Neural cell (in vitro differentiated cells): ENCODE measurements at regions not wholly inside any gene's neighbourhood (a gene's known extent, or its start where the extent isn't known, plus 50 kb on each side); places are given as distances from the start of the nearest gene placed in this dataset.

Experiments used
- H2AFZ ChIP-seq: fragments of 200-600, 300-800 bp; sonication (generic), shearing (Covaris generic); 2 replicates; pipeline ENCODE4 v1.6.0; 2014; ENCODE audit warnings: low read depth, mild to moderate bottlenecking, antibody characterized with exemption, low read length, moderate library complexity
- H3F3A ChIP-seq: fragments of 200-600 bp; shearing (Covaris generic); 2 replicates; pipeline ENCODE4 v1.6.1; 2016; ENCODE audit warnings: mild to moderate bottlenecking, moderate library complexity, mixed read lengths, antibody characterized with exemption, low read length; ENCODE audit not compliant: insufficient read depth, poor library complexity, severe bottlenecking
- H3K27ac ChIP-seq: fragments of 200-600, 300-800 bp; sonication (generic), shearing (Covaris generic); 2 replicates; pipeline ENCODE4 v1.5.1; 2014; ENCODE audit warnings: mild to moderate bottlenecking, low read length, moderate library complexity
- H3K27me3 ChIP-seq: fragments of 300-800, 200-600 bp; sonication (generic), shearing (Covaris generic); 2 replicates; pipeline ENCODE4 v1.6.0; 2014; ENCODE audit warnings: mild to moderate bottlenecking, low read depth, low read length, moderate library complexity; ENCODE audit not compliant: insufficient read depth
- H3K36me3 ChIP-seq: fragments of 300-800, 200-600 bp; sonication (generic), shearing (Covaris generic); 2 replicates; pipeline ENCODE4 v1.5.1; 2014; ENCODE audit warnings: mild to moderate bottlenecking, antibody characterized with exemption, low read length, moderate library complexity; ENCODE audit not compliant: insufficient read depth
- H3K4me2 ChIP-seq: fragments of 300-800, 200-600 bp; sonication (generic), shearing (Covaris generic); 2 replicates; pipeline ENCODE4 v1.6.0; 2014; ENCODE audit warnings: mild to moderate bottlenecking, low read length
- H3K4me3 ChIP-seq: fragments of 300-800, 200-600 bp; sonication (generic), shearing (Covaris generic); 2 replicates; pipeline ENCODE4 v1.5.1; 2014; ENCODE audit warnings: mild to moderate bottlenecking, low read length, moderate library complexity
- H3K79me2 ChIP-seq: fragments of 200-600 bp; shearing (Covaris generic); replicated peaks from 2 replicates; pipeline ENCODE4 v1.6.0; 2014; ENCODE audit warnings: mild to moderate bottlenecking, low read length, moderate library complexity; ENCODE audit not compliant: insufficient read depth
- H3K9ac ChIP-seq: fragments of 300-800, 200-600 bp; sonication (generic), shearing (Covaris generic); 2 replicates; pipeline ENCODE4 v1.6.1; 2016; ENCODE audit warnings: mild to moderate bottlenecking, low read length, mixed read lengths
- H3K9me2 ChIP-seq: fragments of 200-600 bp; shearing (Covaris generic); 2 replicates; pipeline ENCODE4 v1.6.1; 2016; ENCODE audit warnings: mild to moderate bottlenecking, low read length, mixed read lengths; ENCODE audit not compliant: insufficient read depth
- H3K9me3 ChIP-seq: fragments of 200-600, 300-800 bp; sonication (generic), shearing (Covaris generic); 2 replicates; pipeline ENCODE4 v1.6.1; 2016; ENCODE audit warnings: mild to moderate bottlenecking, mixed run types, low read length, moderate library complexity, mixed read lengths
- H4K20me1 ChIP-seq: fragments of 200-600 bp; shearing (Covaris generic); 2 replicates; pipeline ENCODE4 v1.6.1; 2016; ENCODE audit warnings: mild to moderate bottlenecking, mixed run types; ENCODE audit not compliant: insufficient read depth
- CTCF ChIP-seq: fragments of 450-650 bp; IDR thresholded peaks from 2 replicates; pipeline ENCODE4 v1.5.1; 2014; ENCODE audit warnings: antibody characterized with exemption, mild to moderate bottlenecking, moderate library complexity; ENCODE audit not compliant: poor library complexity, severe bottlenecking
- EP300 ChIP-seq: fragments of 450-650 bp; conservative IDR thresholded peaks from 2 replicates; pipeline ENCODE4 v1.6.1; 2014; ENCODE audit warnings: antibody characterized with exemption, mild to moderate bottlenecking, moderate library complexity; ENCODE audit not compliant: poor library complexity, severe bottlenecking
- EZH2 ChIP-seq: fragments of 200-600, 300-800 bp; shearing (Covaris generic), sonication (generic); IDR thresholded peaks from 2 replicates; pipeline ENCODE4 v1.6.1; 2014; ENCODE audit warnings: antibody characterized with exemption, low read length, borderline replicate concordance, mild to moderate bottlenecking; ENCODE audit not compliant: insufficient read depth, poor library complexity, severe bottlenecking
- MXI1 ChIP-seq: fragments of 450-650 bp; conservative IDR thresholded peaks from 2 replicates; pipeline ENCODE4 v1.6.1; 2014; ENCODE audit warnings: antibody characterized with exemption, mild to moderate bottlenecking; ENCODE audit not compliant: poor library complexity, severe bottlenecking
- POLR2AphosphoS5 ChIP-seq: IDR thresholded peaks from 2 replicates; pipeline ENCODE4 v1.6.1; 2012
- RAD21 ChIP-seq: fragments of 450-650 bp; conservative IDR thresholded peaks from 2 replicates; pipeline ENCODE4 v1.6.1; 2014; ENCODE audit warnings: antibody characterized with exemption, mild to moderate bottlenecking, moderate library complexity
- REST ChIP-seq: IDR thresholded peaks from 2 replicates; pipeline ENCODE4 v1.6.1; 2012; ENCODE audit warnings: borderline replicate concordance
- SMC3 ChIP-seq: fragments of 450-650 bp; conservative IDR thresholded peaks from 2 replicates; pipeline ENCODE4 v1.6.1; 2014; ENCODE audit warnings: antibody characterized with exemption, mild to moderate bottlenecking, moderate library complexity; ENCODE audit not compliant: poor library complexity
- TAF1 ChIP-seq: IDR thresholded peaks from 2 replicates; pipeline ENCODE4 v1.6.1; 2012; ENCODE audit warnings: low read depth

GRCh38 chr1:193411215-193411614 is 224.8 kb upstream of the B3GALT2 start:
- Histone ChIP-seq H3F3A (no peaks in the 10 kb centered on the region), H3K36me3 (no peaks in the 10 kb centered on the region), H2AFZ (no peak overlapping the region), H3K4me2 (no peak overlapping the region), H3K27me3 (no peaks in the 10 kb centered on the region), H3K9me3 (no peaks in the 10 kb centered on the region), H4K20me1 (no peaks in the 10 kb centered on the region), H3K79me2 (no peaks in the 10 kb centered on the region), H3K9me2 (no peaks in the 10 kb centered on the region), H3K27ac (no peak overlapping the region), H3K4me3 (no peak overlapping the region), H3K9ac (no peak overlapping the region)
- TF ChIP-seq REST: no peak
- no peak for TF ChIP-seq RAD21
- TF ChIP-seq POLR2AphosphoS5: no peak
- TF ChIP-seq SMC3: no peak
- TF ChIP-seq EZH2: no peak
- TF ChIP-seq EP300: no peak
- no peak for TF ChIP-seq MXI1

GRCh38 chr1:193408782-193409293 is 222.4 kb upstream of the B3GALT2 start:
- H3K4me3 ChIP-seq: no peak overlapping the region
- H3K27me3 ChIP-seq: no peaks in the 10 kb centered on the region
- no peak overlapping the region for H3K9ac ChIP-seq
- H3F3A ChIP-seq: no peaks in the 10 kb centered on the region
- TF ChIP-seq TAF1 (no peak), MXI1 (no peak), EZH2 (no peak), POLR2AphosphoS5 (no peak), RAD21 (no peak), SMC3 (no peak), CTCF (no peak), EP300 (no peak), REST (no peak)
- no peaks in the 10 kb centered on the region for H3K9me3 ChIP-seq
- no peak overlapping the region for H2AFZ ChIP-seq
- H3K36me3 ChIP-seq: no peaks in the 10 kb centered on the region
- H3K79me2 ChIP-seq: no peaks in the 10 kb centered on the region
- H3K9me2 ChIP-seq: no peaks in the 10 kb centered on the region
- H3K4me2 ChIP-seq: no peak overlapping the region
- no peaks in the 10 kb centered on the region for H4K20me1 ChIP-seq
- no peak overlapping the region for H3K27ac ChIP-seq
